NCI-H1048 (cell line): ENCODE measurements at regions not wholly inside any gene's neighbourhood (a gene's known extent, or its start where the extent isn't known, plus 50 kb on each side); places are given as distances from the start of the nearest gene placed in this dataset.
A peak's percentile ranks its signal among the peaks of the same experiment; 100 is the strongest.

Experiments used
- DNase-seq: peaks from one replicate; lab custom pipeline; 2025; lab: John Stamatoyannopoulos, UW

DNA sequence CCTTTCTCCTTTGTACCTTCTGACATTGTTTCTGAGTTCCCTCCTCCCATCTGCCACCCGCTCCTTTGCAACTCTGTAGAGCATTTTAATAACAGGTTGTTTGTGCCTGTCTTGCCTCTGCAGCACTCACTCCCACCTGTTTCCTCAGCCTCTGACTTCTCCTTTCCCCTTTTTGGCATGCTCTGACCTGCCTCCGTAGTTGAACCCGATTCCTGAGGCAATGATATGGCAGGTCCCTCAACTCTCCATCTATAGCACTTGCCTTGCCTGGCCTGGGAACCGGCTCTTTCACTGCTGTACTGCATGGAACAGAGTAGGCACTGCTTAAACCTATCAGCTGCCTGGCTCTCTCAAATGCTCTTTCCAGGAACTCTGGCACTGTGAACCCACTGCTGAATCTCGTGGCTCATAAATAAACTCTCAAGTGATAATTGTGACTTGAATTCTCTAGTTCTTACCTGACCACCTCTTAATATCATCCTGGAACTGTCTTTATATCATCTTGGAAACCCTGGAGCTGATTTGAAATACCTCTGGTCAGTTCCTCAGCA lies 50.3 kb downstream of the UTRN start:
- no peak for DNase-seq

- peak; percentile 11 for DNase-seq
Observed at GRCh38 chr6:144335914-144336313, 50.8 kb downstream of the UTRN start.

DNA sequence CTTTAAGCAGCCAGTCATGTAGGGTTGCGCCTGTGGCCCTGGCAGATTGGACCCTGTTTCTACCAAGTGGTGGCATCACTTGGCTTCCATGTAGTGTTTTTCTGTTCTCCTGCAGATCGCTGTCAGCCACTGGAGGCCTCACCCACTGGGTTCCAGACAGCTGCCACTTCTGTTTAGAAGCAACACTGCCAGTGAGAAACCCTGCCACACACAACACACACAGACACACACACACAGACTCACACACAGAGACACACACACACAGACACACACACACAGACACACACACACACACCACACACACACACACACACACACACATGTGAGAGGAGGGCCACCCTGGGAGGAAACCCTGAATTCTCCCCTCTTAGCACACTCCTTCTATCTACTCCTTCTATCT lies 51.8 kb downstream of the UTRN start:
- DNase-seq: no peak

DNA sequence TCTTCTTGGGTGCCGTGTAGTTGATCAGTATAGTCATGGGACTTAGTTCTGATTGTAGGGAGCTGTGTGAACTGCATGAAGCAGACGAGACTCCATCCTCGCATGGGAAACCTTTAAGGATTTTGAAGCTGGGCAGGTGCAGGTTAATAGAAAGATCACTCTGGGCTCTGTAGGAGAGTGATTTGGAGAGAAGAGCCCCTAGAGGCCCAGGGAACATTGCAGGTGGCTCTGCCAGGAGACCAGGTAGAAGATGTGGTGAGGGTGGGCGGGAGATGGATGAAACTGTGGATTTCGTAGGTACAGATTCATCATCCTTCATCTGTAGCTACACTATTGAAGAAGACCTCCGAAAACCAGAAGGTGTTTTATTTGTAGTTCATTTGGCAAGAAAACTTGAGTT lies 53.3 kb downstream of the UTRN start:
- DNase-seq: no peak

DNA sequence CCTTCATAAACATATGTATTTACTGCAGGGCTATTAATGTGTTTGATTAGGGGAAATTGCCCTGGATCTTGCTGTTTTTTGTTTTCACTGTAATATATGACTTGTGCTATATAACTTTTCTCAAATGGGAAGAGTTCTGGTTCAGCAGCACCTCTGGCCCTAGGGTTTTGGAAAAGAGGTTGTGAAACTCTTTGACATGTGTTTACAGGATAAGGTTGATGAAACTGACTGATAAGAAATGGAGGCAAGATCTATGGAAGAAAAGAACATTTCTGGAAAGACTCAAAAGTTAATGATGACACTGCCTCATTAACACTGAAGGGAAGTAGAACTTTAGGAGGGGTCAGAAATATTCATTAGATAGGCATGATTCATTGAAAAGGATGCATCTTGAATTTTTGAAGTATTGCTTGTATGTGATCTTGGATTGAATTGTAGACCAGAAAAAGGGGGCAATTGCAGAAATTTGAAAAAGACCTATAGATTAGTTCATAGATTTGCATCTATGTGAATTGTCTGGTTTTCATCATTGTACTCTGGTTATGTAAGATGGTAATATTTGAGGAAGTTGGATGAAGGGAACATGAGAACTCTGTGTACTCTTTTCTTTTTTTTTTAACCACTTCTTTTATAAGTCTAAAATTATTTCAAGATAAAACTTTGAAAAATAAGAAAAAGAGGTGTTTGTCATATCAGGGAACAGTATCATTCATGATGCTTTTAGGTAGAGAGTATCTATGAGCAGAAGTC lies 54.0 kb downstream of the UTRN start:
- no peak for DNase-seq

DNA sequence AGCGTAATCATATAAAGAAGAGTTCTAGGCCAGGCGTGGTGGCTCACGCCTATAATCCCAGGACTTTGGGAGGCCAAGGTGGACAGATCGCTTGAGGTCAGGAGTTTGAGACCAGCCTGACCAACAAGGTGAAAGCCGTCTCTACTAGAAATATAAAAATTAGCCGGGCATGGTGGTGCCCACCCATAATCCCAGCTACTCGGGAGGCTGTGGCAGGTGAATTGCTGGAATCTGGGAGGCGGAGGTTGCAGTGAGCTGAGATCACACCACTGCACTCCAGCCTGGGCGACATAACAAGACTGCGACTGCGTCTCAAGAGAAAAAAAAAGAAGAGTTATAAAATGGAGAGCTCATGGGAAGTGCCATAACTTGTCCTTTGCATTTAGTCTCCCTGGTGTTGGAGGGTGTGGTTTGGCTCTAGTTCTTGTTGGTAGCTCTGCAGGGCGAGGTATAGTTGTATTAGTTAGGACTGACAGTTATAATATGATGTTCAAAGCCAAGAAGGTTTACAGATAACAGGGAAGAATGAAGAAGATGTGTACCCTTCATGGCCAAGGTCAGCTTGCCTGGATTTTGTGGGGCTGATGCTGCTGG lies 54.8 kb downstream of the UTRN start:
- no peak for DNase-seq

- no peak for DNase-seq
Observed at GRCh38 chr6:144340541-144341371, 55.6 kb downstream of the UTRN start.

GRCh38 chr6:144341831-144342527 lies 56.8 kb downstream of the UTRN start:
- no peak for DNase-seq

DNA sequence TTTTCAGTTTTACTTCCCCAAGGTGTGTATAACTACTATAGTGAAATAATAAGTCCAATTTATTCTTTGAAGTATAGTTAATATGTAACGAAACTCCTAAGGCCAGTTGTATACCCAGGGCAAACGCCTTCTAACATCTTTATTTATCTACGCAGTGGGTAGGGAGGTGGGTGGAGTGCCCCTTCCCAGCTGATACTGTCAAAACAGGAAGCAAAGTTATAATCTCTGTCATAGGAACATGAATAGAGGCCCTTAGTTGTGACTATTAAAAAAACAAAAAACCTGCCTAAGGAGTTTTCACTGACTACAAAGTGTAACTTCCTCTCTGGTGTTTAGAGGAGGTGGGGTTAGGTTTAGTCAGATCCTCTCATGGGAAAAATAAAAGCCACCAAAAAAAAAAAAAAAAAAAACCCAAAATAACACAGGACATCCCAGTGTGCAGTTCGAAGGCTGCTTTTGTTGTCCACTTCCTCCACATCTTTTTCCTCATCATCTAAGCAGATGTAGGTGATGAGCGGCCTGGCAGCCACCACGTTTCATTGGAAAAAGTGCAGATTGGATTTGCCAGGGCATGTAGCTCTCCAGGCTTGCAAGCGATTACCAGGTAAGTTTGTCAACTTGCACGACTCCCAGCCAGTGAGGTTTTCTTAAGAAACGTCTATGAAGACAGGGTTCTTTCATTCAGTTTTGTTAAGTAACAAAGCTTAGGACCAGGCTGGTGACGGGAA lies 58.7 kb downstream of the UTRN start:
- DNase-seq: no peak

DNA sequence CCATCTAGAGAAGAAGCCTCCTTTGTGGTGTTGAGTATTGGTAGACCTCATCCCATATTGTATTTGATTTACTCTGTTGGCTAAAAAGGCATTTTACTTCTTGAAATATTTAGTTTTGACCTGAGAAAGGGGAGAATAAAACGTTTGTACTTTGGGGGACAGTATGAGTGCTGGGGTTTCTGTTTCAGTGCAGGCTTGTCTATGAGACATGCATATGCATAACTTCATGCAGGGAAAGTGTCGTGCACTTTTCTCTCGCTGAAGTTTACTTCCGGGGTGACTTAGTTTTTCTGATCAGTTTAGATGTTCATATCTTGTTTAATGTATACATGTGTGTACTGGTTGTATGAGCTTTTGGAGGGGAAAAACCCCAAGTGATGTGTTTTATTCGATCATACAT lies 59.5 kb downstream of the UTRN start:
- no peak for DNase-seq

DNA sequence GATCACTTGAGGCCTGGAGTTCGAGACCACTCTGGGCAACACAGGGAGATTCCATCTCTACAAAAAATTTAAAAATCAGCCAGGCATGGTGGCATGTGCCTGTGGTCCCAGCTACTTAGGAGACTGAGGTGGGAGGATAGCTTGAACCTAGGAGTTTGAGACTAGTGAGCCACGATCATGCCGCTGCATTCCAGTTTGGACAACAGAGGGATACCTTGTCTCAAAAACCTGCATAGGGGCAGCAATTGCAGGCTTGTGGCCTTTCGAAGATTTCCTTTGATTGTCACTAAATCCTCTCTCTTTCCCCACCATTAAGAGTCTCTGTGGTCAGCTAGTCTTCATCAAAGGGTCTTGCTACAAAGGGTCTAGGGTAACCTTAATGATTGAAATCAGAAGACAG lies 60.3 kb downstream of the UTRN start:
- DNase-seq: no peak

- no peak for DNase-seq
Observed at GRCh38 chr6:144346719-144347447, 61.7 kb downstream of the UTRN start.

DNA sequence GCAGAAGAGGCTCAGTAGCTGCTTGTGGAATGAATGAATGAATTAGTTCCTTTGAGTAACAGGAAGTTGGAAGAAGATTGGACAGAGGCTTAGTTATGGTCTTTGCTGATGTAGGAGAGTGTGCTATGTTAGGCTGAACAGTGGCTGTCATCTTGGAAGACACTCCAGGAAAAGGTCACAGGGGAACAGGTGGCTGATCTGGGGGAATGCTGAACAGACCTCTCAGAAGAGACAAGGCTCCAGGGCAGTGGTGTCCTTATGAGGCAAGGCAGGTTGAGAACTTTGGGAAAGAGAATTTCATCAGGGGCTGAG lies 62.3 kb downstream of the UTRN start:
- no peak for DNase-seq

DNA sequence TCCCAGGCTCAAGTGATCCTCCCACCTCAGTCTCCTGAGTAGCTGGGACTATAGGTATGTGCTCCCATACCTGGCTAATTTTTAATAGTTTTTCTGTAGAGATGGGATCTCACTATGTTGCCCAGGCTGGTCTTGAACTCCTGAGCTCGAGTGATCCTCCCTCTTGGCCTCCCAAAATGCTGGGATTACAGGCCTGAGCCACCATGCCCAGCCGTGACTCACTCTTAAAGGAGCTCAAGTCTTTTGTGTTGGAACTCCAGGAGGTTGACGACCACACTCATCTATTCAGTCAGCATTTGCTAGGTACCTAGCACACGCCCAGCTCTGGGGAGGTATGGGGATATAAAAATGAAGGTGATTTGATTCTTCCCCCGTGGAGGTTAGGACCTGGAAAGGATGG lies 62.8 kb downstream of the UTRN start:
- DNase-seq: no peak

GRCh38 chr6:144349690-144350527 lies 64.8 kb downstream of the UTRN start:
- no peak for DNase-seq

- no peak for DNase-seq
Observed at GRCh38 chr6:144350528-144350880, 65.4 kb downstream of the UTRN start.

- no peak for DNase-seq
Observed at GRCh38 chr6:144351379-144352127, 66.4 kb downstream of the UTRN start.

GRCh38 chr6:144352331-144352730 lies 67.2 kb downstream of the UTRN start:
- DNase-seq: no peak

GRCh38 chr6:144353871-144354314 lies 68.8 kb downstream of the UTRN start:
- no peak for DNase-seq
